SH-SY5Y (cell line): ENCODE measurements at regions not wholly inside any gene's neighbourhood (a gene's known extent, or its start where the extent isn't known, plus 50 kb on each side); places are given as distances from the start of the nearest gene placed in this dataset.

Source experiments
- GATA2 ChIP-seq: IDR thresholded peaks from 2 replicates; pipeline ENCODE4 v1.6.1; 2011; ENCODE audit warnings: mild to moderate bottlenecking, low read depth, low read length
- GATA3 ChIP-seq: IDR thresholded peaks from 2 replicates; pipeline ENCODE4 v1.6.1; 2011; ENCODE audit warnings: low read depth, mild to moderate bottlenecking, low read length, moderate library complexity

DNA sequence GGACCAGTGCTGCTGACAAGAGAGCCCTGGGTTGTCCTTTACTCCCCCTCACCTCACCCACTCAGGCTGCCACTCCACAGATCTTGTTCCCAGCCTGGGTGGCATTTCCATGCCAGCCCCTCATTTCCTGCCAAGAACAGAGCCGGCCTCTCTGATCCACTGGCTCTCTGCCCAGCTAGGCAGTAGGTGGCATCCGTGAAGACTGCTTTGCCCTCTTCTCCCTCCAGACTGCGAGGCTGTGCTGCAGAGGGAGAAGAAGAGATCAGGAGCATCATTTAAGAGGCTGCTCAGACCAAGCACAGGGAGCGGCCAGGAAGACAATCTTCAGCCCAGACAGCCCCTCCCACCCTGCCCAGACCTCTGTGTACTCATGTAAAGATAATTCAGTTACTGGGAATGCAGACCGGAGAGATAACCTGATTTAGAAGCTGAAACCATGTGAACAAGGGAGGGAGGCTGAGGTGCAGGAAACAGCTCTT is 126.9 kb upstream of the NCAM1 start:
- peak; percentile 82 for TF ChIP-seq GATA2
- no peak; the same call in 1 of the 2 replicates for TF ChIP-seq GATA3
